ENCODE measurements at regions not wholly inside any gene's neighbourhood (a gene's known extent, or its start where the extent isn't known, plus 50 kb on each side); places are given as distances from the start of the nearest gene placed in this dataset.
A peak's percentile ranks its signal among the peaks of the same experiment; 100 is the strongest.

GRCh38 chr5:163757344-163757743 is 251.9 kb downstream of the MAT2B start:
- no peak for DNase-seq (ENCODE audit: low read depth, low spot score)

More at GRCh38 chr5:163757344-163757743, 251.9 kb downstream of the MAT2B start:
- no peaks in the 10 kb centered on the region for H4K20me1 ChIP-seq (replicated peaks; ENCODE audit: control insufficient read depth, extremely low read depth, insufficient read depth, low read length)
- intact Hi-C loops (cut with micrococcal nuclease) = no loop called here
- H3K36me3 ChIP-seq (ENCODE audit: control insufficient read depth in 2 of 2, extremely low read depth in 1 of 2, insufficient read depth in 2 of 2, low read length in 2 of 2) = no peaks in the 10 kb centered on the region
- H3K4me3 ChIP-seq (replicated peaks in 1 of 3; ENCODE audit: insufficient read depth in 1 of 3, low read depth in 1 of 3, low read length in 3 of 3) = no peak overlapping the region
- no peaks in the 10 kb centered on the region for H3K9me1 ChIP-seq (replicated peaks; ENCODE audit: control insufficient read depth, extremely low read depth, insufficient read depth, low read length)
- no peak for FAIRE-seq
- H3K9me3 ChIP-seq (replicated peaks; ENCODE audit: control insufficient read depth, insufficient read depth, low read length) = no peaks in the 10 kb centered on the region
- dilution Hi-C loops (cut with MboI; ENCODE audit: extremely low pct_ligation_motif_present, low sequenced_read_pairs) = loop anchor here (25.0 kb wide), 1 partner anchor 105 kb away; no protein-coding TSS in a partner anchor
- TF ChIP-seq GATA2 (IDR thresholded peaks at IDR 0.05; ENCODE audit: insufficient read depth, insufficient read length, low read depth, low read length) = no peak
- TF ChIP-seq MAX (IDR thresholded peaks at IDR 0.05; ENCODE audit: insufficient read depth, insufficient read length) = no peak
- TF ChIP-seq, protein P1, sequence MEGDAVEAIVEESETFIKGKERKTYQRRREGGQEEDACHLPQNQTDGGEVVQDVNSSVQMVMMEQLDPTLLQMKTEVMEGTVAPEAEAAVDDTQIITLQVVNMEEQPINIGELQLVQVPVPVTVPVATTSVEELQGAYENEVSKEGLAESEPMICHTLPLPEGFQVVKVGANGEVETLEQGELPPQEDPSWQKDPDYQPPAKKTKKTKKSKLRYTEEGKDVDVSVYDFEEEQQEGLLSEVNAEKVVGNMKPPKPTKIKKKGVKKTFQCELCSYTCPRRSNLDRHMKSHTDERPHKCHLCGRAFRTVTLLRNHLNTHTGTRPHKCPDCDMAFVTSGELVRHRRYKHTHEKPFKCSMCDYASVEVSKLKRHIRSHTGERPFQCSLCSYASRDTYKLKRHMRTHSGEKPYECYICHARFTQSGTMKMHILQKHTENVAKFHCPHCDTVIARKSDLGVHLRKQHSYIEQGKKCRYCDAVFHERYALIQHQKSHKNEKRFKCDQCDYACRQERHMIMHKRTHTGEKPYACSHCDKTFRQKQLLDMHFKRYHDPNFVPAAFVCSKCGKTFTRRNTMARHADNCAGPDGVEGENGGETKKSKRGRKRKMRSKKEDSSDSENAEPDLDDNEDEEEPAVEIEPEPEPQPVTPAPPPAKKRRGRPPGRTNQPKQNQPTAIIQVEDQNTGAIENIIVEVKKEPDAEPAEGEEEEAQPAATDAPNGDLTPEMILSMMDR (IDR thresholded peaks at IDR 0.05; ENCODE audit: extremely low read depth in 1 of 2, insufficient read depth in 1 of 2, low read depth in 1 of 2, low read length in 2 of 2) = no peak
- TF ChIP-seq EZH2 (IDR thresholded peaks at IDR 0.05; ENCODE audit: borderline replicate concordance, low read depth, low read length, severe bottlenecking) = no peak
- TF ChIP-seq JUN (IDR thresholded peaks at IDR 0.05; ENCODE audit: borderline replicate concordance, insufficient read depth, insufficient read length, low read depth) = no peak
- TF ChIP-seq POLR2AphosphoS5 (IDR thresholded peaks at IDR 0.05; ENCODE audit: insufficient read depth, low read depth, low read length) = peak; percentile 6
- TF ChIP-seq FOS (IDR thresholded peaks at IDR 0.05; ENCODE audit: borderline replicate concordance, insufficient read depth, low read length) = no peak
- TF ChIP-seq MYC (IDR thresholded peaks at IDR 0.05; ENCODE audit: low read depth, low read length) = no peak
- CTCF ChIA-PET = interaction anchor here (1.2 to 2.8 kb wide), 7 partner anchors 9 to 255 kb away, joined by 3 to 15 read pairs (median 7); no protein-coding TSS in a partner anchor
- H3K79me2 ChIP-seq (ENCODE audit: control insufficient read depth, insufficient read depth, low read length) = no peaks in the 10 kb centered on the region
- H3K4me2 ChIP-seq (ENCODE audit: insufficient read depth, low read length) = no peak overlapping the region
- POLR2A ChIA-PET = interaction anchor here (1.3 to 2.0 kb wide), 2 partner anchors 51 to 104 kb away, joined by 3 to 12 read pairs; no protein-coding TSS in a partner anchor
- peak overlapping the region; percentile 95 for H3K27ac ChIP-seq (ENCODE audit: insufficient read depth, low read depth, low read length)
- H3K9ac ChIP-seq (replicated peaks; ENCODE audit: extremely low read depth, insufficient read depth, low read length) = peak overlapping the region; percentile 69
- H3K4me1 ChIP-seq (ENCODE audit: control insufficient read depth, extremely low read depth, insufficient read depth, low read length) = peaks cover 47% of the 10 kb centered on the region
- BruUV-seq (replicated peaks) = TSS peak; percentile 5
- H2AFZ ChIP-seq (ENCODE audit: low read depth, low read length) = peak overlapping the region; percentile 28
- H3K27me3 ChIP-seq (ENCODE audit: control insufficient read depth in 2 of 2, insufficient read depth in 2 of 2, low read length in 2 of 2) = no peaks in the 10 kb centered on the region

All from endothelial cell of umbilical vein (primary cell).